GM19035 (cell line): ENCODE measurements at regions not wholly inside any gene's neighbourhood (a gene's known extent, or its start where the extent isn't known, plus 50 kb on each side); places are given as distances from the start of the nearest gene placed in this dataset.
A peak's percentile ranks its signal among the peaks of the same experiment; 100 is the strongest.
"Not testable (repeated sequence)": the region's sequence is repeated elsewhere in the genome, so short reads cannot be mapped to it uniquely, and the experiment has no call there.

Experiments used
- ATAC-seq: cut with Tn5 transposase; IDR thresholded peaks from one replicate; pipeline ENCODE4 v1.9.1; 2021; ENCODE audit not compliant: unreplicated experiment

DNA sequence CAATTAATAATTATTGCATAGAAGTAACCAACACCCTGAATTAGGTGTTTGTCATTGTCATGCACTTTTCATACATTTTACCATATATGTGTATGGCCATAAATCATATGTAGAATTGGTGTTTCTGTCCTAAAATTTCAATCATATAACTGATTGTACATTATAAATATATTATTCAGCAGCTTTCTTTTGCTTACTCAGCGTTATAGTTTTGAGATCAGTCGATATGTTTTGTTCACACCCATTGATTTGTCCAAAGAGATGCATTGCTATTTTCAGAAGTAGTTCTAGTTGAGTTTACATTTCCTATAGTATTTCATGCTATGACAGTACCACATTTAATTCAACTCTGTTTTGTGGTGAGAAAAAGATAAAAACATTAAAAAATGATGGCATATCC lies 50.5 kb upstream of the PARP4 start:
- no peak for ATAC-seq

DNA sequence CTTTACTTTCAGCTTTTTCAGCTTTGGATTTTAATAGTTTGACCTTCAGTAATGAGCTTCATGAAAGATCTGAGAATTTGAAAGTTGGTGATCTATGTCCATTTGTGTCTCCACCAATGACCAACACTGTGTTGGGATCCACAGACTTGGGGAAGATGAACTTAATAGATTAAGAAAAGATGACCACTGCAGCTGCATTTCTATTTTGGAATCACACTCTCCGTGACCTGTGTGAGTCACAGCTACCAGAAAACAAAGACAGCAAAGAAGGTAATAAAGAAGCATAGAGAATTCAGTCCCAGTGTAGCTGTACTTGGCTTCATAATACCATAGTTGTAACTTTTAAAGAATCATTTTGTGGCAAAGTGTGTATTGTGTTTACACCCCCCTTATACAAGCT lies 51.4 kb upstream of the PARP4 start:
- not testable (repeated sequence) for ATAC-seq

DNA sequence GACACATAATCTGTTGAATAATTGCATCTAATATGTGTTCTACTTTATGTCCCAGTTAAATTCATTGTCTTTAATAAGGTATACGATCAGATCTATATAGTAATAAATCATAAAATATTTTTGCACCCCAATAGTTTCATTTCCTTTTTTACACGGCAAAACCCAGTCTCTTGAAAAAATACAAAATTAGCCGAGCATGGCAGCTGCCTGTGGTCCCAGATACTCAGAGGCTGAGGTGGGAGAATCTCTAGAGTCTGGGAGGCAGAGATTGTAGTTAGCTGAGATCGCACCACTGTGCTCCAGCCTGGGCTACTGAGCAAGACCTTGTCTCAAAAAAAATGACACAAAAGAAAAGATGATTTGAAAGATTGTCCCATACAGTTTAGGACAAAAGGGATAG lies 52.3 kb upstream of the PARP4 start:
- ATAC-seq, result peak; percentile 45

DNA sequence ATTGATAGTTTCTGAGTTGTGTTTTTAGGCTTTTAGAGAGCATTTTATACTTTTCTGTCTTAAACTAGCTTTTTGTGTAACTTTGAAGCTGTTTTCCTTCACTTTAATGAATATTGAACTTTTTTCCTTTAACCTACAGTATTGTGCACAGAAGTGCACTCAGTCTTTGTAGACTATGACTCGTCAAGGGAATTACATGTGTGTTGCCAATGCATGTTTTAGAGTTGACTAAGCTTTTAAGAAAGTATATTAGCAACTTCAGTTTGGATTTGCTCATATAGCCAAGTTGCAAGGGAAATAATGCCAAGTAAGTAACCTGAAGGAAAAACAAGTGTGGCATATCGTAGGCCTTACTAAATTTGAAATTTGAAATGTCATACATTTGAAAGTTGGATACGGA lies 55.0 kb upstream of the PARP4 start:
- not testable (repeated sequence) for ATAC-seq

DNA sequence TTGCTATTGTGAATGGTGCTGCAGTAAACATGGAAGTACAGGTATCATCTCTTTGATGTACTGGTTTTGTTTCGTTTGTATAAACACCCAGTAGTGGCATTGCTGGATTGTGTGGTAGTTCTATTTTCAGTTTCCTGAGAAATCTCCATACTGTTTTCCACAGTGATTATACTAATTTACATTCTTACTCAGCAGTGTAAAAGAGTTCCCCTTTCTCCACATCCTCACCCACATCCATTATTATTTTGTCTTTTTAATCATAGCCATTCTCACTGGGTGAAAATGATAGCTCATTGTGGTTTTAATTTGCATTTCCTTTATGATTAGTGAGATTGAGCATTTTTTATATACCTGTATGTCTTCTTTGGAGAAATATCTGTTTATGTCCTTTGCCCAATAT lies 62.3 kb upstream of the PARP4 start:
- ATAC-seq, result no peak

DNA sequence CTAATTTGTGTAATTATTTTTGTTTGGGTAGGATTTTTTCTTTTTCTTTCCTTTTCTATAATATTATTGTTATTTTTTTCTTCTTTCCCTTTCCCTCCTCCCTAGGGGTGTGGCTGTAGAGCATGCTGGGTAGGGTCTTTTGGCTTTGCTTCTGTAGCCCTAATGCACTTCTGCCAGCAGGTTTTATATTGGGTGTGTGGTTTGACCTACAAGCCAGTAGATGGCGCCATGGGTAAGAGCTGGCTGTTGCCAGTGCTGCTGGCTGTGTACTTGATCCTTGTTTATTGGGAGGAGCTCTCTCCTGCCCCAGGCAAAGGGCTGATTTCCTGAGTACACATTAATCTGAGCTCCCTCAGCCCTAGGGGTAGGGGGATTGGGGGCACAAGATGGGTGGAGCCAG lies 67.7 kb upstream of the PARP4 start:
- ATAC-seq, result not testable (repeated sequence)

DNA sequence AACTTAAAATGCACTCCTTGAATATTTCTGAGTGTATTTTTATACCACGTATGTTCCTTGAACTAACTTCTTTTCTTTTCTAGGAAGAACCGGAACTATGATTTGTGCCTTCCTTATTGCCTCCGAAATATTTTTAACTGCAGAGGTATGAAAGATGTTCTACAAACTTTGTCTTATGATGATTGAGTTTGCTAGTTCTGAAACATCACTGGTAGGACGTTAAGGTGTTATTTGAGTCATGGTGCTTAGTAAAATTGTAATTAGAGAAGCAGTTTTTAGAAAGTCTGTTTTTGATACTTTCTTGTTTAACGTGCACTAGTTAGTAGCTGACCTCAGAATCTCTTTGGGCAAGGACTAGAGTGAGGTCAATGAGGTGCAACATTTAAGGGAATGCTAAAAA lies 69.0 kb upstream of the PARP4 start:
- ATAC-seq, result not testable (repeated sequence)

DNA sequence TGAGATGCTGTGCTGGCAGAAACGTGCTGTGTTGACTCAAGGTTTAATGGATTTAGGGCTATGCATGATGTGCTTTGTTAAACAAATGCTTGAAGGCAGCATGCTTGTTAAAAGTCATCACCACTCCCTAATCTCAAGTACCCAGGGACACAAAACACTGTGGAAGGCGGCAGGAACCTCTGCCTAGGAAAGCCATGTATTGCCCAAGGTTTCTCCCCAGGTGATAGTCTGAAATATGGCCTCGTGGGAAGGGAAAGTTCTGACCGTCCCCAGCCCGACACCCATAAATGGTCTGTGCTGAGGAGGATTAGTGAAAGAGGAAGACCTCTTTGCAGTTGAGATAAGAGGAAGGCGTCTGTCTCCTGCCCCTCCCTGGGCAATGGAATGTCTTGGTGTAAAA lies 79.1 kb upstream of the PARP4 start:
- ATAC-seq, result not testable (repeated sequence)

DNA sequence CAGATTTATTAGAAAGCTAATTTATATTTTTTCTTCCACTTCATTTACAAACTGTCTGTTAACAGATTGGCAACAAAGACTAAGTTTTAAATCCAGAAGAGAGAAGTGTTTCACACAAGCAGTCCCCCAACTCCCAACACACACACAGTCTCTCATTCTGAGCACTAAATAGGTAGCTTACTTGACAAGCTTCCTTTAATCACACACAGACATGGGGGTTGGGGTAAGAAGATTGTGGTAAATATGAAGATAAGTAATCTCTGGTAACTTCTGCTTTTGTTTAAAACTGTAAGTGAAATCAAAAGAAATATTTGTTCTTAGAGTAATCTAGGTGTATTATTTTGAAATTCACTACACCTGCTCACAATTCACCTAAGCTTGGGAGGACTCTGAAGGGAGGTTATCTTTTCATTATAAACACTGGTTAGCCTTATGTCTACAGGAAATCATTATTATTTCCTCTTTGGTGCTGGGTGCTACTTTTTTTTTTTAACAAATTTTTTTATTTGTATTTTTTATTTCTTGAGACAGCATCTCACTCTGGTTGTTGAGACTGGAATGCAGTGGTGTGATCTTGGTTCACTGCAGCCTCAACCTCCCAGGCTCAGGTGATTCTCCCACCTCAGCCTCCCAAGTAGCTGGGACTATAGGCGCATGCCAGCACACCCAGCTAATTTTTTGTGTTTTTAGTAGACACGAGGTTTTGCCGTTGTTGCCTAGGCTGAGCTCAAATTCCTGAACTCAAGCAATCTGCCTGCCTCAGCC lies 82.1 kb upstream of the ATP12A start:
- ATAC-seq, result not testable (repeated sequence)

DNA sequence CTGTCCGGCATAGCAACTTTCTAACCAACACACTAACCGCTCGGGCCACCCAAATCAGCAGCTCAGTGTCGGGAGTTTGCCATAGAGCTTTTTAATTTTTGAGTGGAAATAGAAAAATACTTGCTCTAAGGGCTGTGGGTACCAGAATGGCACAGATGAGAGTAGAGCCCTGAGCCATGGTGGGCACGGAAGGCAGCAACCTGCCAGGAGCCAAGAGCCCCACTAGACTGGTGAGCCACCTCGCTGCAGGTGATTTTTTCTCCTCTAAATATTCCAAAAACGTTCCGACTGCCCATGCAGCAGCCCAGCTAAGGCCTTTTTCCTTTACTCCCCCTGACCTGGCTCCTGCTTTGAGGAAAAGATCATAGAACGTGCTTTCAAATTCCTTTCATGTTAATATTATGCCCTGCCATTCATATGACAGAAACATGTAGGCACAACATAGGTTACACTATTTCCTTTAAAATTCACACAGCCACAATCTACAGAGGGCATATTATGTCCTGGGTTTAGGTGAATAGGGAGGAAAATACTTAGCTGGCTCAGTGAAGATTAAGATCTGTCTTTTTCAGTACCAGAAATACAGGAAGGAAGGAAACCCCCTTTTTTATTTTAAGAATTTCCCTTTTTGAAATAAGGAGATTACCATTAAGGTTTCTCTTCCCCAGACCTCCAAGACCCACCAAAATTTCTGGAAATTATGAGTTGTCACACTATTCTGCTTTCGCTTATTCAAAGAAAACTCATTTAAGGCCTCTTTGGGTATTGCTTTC lies 81.0 kb upstream of the ATP12A start:
- ATAC-seq, result not testable (repeated sequence)

DNA sequence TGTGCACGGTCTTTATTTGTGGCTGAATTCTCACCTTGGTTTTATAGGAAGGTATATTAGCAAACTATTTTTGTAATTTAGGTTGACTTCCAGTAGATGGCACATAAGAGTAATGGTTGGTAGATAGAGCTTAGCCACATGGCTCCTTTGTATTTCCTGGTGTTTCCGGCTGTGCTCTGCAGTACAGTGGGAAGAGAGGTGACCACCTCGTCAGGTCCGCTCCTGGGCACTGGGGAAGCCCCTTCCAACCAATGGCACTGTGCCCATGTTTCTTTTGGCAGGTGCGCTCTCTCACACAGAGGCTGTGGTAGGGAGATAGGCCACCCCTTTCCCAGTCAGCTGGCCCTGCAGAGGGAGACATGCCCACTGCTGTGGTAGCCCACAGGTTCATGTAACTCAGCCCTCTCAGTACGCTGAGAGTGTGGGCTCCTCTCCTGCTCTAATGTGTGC lies 74.3 kb upstream of the ATP12A start:
- ATAC-seq, result no peak

DNA sequence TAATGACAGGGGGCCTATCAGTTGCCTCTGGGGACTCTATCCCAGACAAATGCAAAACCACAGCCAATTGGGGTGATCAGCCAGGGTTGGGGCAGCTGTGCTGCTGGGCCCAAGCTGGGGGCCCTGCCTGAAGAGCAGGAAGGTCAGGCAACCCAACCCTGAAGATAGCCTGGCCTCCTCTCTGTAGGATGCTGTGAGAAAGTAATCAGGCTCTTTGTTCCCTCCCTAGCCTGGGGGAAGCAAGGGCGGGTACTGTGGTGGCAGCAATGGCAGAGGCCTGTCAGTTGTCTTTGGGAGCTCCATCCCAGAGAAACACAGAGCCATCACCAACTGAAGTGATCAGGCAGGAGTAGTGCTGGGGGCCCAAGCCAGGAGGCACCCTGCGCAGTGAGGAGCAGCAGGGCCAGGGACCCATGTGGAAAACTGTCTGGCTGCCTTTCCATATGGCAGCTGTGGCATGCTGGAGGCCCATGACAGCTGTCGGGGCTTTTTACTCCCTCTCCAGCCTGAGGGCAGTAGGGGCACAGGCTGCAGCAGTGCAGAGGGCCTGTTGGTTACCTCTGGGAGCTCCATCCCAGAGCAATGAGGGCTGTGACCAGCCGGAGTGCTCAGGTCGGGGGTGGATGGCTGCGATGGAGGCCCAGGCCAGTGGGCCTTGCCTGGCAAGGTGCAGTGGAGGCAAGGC lies 73.6 kb upstream of the ATP12A start:
- ATAC-seq, result no peak

DNA sequence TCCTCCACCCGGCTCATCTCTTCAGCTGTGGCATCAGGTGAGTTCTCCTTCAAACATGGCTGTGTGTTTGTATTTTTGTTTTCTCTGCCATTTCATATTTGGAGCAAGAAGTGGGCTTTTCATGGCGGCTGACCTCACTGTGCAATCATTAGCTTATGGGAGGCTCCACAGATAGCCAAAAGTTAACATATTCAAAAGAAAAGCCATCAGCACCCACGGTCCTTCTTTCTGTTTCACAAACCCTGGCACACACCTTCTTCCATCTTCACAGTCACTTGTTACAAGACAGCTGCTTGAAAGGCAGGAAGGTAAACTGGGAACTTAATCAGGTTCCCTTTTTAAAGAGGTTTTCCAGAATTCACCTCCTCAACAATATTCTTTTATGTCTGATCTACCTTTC lies 69.3 kb upstream of the ATP12A start:
- ATAC-seq, result no peak

DNA sequence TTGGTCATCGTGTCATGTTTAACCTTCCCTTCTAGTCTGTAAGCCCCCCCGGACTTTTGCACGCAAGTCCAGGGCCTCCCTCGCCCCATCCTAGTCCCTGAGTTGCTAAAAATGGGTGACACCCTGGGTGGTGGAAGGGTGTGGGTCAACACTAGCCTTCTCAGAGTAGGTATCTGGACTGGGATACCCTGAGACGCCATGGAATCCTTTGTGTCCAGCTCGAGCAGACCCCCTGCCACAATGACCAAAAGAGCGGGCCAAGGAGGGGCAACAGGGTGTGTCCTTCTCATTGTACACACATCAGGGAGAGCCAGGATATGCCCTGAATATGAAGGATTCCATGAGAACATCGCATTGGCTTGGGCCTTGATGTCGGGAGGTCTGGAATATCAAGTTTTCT lies 67.5 kb upstream of the ATP12A start:
- ATAC-seq, result no peak

DNA sequence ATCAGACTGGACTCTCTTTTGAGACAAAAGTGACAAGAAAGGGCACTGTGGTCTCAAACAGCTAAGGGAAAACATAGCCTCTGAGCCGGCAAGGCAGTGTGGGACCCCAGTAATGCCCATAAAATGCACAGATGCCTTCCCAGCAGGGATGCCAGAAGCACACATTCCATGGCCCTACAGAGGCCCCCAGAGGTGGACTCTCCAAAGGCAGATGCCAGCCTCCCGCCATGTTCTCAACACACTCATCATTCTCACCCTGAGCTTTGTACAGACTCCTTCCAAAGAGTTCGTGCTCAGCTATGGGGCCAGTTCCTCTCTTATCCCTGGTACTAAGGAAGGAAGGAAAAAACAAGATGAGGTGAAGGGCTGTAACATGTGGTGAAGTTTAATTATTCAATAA lies 67.1 kb upstream of the ATP12A start:
- ATAC-seq, result no peak

DNA sequence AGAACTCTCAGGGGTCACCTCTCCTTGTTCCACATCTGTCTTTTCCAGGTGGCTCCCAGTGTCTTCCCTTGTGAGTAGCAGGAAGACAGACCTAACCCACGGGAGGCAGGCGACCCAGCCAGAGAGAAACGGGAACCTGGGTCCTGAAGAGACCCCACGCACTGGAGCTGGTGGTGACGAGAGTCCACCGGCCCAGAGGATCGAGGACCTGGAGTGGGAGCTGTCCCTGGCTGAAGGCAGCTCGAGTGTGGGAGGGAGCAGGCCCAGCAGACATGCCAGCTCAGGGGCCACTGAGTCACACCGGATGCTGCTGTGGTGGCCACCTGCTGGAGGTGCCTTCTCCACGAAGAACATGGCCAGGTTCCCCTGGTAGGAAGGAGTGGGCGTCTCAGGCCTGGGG lies 66.5 kb upstream of the ATP12A start:
- ATAC-seq, result no peak

DNA sequence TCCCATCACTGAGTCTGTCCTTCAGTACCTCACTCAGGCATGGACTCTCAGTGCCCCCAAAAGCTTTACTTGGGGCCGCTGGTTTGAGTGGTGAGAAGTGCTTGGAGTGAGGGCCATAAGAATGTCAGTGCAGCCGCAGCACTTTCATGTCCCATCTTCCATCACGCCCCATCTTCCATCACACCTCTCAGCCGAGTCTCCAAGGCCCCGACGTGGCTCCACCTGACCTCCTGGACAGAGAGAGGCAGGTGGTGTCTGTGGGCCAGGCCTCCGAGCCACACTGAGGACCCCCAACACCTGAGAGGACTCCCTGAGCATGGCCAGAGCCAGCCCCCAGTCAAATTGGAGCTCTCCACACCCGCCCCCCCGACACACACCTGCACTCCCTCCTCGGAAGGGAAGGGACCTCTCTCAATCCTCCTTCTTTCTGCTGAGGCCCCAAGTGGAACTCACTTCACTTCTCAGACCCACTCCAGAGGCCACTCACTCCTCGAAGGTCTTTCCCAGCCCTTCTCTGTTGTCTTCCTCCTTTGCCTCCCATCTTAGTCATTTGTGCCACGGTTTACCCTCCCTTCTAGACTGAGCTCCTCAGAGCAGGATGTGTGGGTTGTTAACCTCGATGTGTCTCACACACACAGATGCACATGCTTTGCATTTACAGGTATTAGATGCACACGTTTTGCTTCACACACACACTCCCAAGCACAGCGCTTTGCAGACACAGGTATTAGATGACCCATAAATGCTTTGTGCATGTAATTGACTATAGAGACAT lies 65.7 kb upstream of the ATP12A start:
- ATAC-seq, result no peak

DNA sequence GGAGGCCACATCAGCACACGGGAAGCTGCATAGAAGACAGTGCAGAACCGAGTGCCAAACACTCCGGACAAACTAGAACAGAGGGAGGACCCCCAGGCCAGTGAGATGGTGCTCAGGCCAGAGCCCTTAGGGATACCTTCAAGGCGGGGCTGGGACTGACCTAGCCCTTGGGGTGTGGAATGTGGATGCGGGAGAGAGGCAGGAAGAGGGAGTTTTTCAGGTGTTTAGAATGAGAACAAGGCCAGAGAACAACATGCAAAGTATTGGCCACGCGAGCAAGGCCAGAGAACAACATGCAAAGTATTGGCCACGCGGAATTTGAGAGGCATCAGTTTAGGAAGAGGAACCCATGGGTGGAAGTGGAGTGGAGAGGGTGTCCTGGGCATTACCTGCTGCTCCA lies 65.1 kb upstream of the ATP12A start:
- no peak for ATAC-seq

DNA sequence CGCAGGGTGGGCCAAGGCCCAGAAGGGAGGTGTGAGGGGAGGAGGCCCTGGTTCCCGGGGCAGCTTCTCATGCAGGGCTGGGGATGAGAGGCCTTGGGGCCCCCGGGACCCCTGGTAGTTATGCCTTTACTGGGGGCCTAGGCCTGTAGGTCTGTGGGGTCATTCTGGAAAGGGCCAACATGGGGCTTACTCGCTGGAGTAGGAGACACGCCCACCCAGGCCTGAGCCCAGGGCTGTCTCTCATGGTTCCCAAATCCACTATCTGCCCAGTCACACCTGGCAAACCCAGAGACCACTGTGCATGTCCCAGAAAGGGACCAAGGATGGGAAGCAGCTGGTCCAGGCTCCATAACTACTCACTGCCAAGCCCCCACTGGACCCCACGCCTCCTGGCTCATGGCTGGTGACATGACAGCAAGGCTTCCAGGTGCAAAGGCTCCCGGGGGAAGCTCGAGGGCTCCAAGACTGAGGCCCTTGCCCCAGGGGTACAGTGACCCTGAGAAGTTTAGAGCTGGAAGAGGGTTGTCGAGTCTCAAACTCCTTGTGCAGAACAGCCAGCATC lies 64.2 kb upstream of the ATP12A start:
- no peak for ATAC-seq

DNA sequence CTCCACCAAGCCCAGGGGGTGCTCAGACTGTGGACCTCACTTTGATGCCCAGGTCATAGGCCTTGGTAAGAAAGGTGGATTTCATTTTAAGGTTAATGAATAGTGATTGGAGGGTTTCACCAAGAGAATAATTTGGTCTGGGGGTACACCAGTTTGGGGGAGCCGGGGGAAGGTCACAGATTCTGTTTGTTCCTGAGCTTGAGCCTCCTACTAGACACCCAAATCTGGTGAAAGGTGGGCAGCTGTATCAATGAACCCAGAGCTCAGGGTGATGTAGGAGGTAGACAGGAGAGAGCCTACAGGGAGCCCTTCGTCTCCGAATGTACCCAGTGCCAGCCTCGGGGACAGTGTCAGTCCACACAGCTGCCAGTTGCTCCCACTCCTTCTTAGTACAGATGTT lies 63.7 kb upstream of the ATP12A start:
- ATAC-seq, result no peak
